Cardiac fibroblast (primary cell): ENCODE measurements at regions not wholly inside any gene's neighbourhood (a gene's known extent, or its start where the extent isn't known, plus 50 kb on each side); places are given as distances from the start of the nearest gene placed in this dataset.
"Not testable (repeated sequence)": the region's sequence is repeated elsewhere in the genome, so short reads cannot be mapped to it uniquely, and the experiment has no call there.

Experiments used
- DNase-seq, 2 donors: peaks; one replicate each; pipeline versions ENCODE4 v3.0.0 to v3.0.0-alpha.2; 2010; ENCODE audit warnings: low read depth in 2 of 2
- H3K4me3 ChIP-seq, 2 donors: replicated peaks in 1 of 2; 1 replicate in 1 of 2; 2 replicates in 1 of 2; pipeline ENCODE4 v1.5.1; 2011; ENCODE audit warnings: low read depth in 2 of 2, low read length in 2 of 2, mild to moderate bottlenecking in 2 of 2, moderate library complexity in 1 of 2
- CTCF ChIP-seq: IDR thresholded peaks from one replicate; pipeline ENCODE4 v1.5.1; 2011; ENCODE audit warnings: low read depth, mild to moderate bottlenecking, low read length, inconsistent platforms

GRCh38 chr18:43830303-43830702, 553.0 kb upstream of the SYT4 start:
- no peak for TF ChIP-seq CTCF
- H3K4me3 ChIP-seq: no peak overlapping the region
- no peak for DNase-seq

- peak in 1 of 2 donors; percentile 11 for DNase-seq
- TF ChIP-seq CTCF: no peak
- H3K4me3 ChIP-seq: no peak overlapping the region
These were observed 553.7 kb upstream of the SYT4 start for GRCh38 chr18:43830947-43831346.

GRCh38 chr18:43846299-43846698, 569.0 kb upstream of the SYT4 start:
- DNase-seq: no peak
- no peak overlapping the region for H3K4me3 ChIP-seq
- TF ChIP-seq CTCF: no peak

- TF ChIP-seq CTCF: no peak
- H3K4me3 ChIP-seq: no peak overlapping the region
- peak; percentile 58 to 81 for DNase-seq
These were observed 570.1 kb upstream of the SYT4 start for GRCh38 chr18:43847164-43848091.

- DNase-seq, H3K4me3 ChIP-seq: not testable (repeated sequence)
These were observed 572.5 kb upstream of the SYT4 start for GRCh38 chr18:43849831-43850230.

GRCh38 chr18:43855376-43855775, 578.1 kb upstream of the SYT4 start:
- H3K4me3 ChIP-seq: no peak overlapping the region
- DNase-seq: no peak
- TF ChIP-seq CTCF: no peak

GRCh38 chr18:43863180-43863579, 585.9 kb upstream of the SYT4 start:
- peak; percentile 26 to 29 for DNase-seq
- no peak overlapping the region for H3K4me3 ChIP-seq
- no peak for TF ChIP-seq CTCF
